Left colon (tissue), 2 donors: ENCODE measurements at regions not wholly inside any gene's neighbourhood (a gene's known extent, or its start where the extent isn't known, plus 50 kb on each side); places are given as distances from the start of the nearest gene placed in this dataset.
"Not testable (repeated sequence)": the region's sequence is repeated elsewhere in the genome, so short reads cannot be mapped to it uniquely, and the experiment has no call there.

ENCODE experiments used
- ATAC-seq: fragments of 200-7000 bp; cut with Tn5 transposase; one replicate; pipeline ENCODE4 v1.9.1; 2020; ENCODE audit warnings: mild to moderate bottlenecking, moderate library complexity
- DNase-seq, 2 donors: peaks; one replicate each; pipeline ENCODE4 v3.0.0-alpha.2; 2020
- intact Hi-C, 2 donors: fragments of 100-400 bp; cut with DNase I in 1 of 2; cut with micrococcal nuclease in 1 of 2; formaldehyde crosslinking; loops; one replicate each; pipeline versions ENCODE4 v1.11.2 to v1.14.0; 2022; cut with DNase I, micrococcal nuclease
- donor health status: DM: no; HTN: no; CAD: no.
- donor health status: DM: yes; HTN: yes; CAD: no.

DNA sequence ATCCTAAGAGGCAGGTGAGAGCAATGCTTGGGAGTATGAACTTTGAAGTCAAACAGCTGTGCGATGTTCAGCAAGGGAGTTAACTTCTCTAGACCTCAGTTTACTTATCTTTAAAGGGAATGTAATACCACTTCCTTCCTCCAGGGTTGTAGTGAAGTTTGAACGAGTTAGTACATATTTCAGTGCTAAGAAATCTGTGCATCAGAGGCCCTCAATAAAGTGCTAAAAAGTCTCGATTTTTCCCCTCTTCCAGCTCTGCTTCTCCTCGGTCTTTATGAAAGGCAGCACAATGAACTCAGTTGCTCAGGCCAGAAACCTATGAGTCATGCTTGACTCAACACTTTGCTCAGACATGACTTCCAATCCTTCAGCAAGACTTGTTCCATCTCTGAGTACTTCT, 418.9 kb downstream of the MDFIC start:
- DNase-seq (no peak), ATAC-seq (no peak)
- intact Hi-C loops, result no loop called here

DNA sequence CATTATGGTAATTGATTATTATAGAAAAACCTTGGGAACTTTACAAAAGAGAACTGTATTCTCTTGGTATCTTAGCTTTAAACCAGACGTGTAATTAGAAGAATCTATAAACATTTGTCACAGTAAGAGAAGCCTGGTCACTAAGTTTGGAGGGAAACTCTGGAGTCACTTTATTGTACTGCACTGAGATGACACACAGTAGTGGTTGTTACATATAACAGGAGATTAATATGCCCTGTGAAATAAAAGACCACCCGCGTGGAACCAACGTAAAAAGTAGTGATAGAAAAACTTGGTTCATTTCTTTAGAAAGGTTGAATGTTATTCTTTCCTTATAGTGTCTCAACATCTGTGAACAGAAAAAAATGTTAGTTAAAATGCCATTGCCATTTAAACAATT, 416.1 kb downstream of the MDFIC start:
- no peak for ATAC-seq

DNA sequence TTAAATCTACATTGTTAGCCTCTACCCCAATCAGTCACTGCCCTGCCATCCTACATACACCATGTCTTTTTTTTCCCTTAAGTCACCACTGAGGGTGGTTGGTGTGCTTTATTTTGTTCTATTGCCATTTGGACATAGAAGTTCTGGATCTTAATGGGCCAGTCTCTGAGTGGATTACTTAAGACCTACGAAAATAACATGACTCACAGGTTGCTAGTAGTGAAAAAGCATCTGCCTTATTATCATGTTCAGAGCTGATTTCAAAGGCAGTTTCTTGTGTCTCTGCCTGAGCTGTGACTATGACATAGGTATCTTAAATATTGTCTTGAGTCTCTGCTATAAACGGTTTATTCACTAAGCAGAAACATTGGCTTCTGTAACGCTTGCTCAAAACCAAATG, 410.8 kb downstream of the MDFIC start:
- intact Hi-C loops, result no loop called here
- ATAC-seq (no peak), DNase-seq (no peak)

More for the DNA sequence above, 416.1 kb downstream of the MDFIC start:
- intact Hi-C loops, result no loop called here
- DNase-seq, result no peak

DNA sequence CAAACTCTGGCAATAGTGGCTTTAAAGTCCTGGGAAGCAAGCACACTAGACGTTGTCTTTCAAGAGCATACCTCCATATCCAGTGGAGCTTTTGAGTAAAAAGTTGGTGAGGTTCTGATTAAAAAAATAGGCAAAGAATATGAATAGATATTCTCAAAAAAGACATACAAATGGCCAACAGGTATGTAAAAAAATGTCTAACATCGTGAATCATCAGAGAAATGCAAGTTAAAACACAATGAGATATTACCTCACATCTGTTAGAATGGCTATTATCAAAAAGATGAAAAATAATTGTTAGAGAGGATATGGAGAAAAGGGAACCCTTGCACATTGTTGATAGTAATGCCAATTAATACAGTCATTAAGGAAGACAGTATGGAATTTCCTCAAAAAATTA, 407.1 kb downstream of the MDFIC start:
- no peak for ATAC-seq
- DNase-seq, result no peak
- intact Hi-C loops, result no loop called here

DNA sequence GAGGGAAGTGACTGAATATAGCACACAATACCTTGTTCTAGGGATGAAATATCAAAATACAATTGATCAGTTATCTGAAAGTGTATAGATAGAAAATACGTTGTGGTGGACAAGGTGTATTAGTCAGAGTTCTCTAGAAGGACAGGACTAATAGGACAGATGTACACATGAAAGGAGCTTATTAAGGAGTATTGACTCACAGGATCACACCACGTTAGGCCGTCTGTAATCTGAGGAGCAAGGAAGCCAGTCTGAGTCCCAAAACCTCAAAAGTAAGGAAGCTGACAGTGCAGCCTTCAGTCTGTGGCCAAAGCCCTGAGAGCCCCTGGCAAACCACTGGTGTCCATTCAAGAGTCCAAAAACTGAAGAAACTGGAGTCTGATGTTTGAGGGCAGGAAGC, 406.1 kb downstream of the MDFIC start:
- intact Hi-C loops, result no loop called here
- DNase-seq, result no peak
- no peak for ATAC-seq

DNA sequence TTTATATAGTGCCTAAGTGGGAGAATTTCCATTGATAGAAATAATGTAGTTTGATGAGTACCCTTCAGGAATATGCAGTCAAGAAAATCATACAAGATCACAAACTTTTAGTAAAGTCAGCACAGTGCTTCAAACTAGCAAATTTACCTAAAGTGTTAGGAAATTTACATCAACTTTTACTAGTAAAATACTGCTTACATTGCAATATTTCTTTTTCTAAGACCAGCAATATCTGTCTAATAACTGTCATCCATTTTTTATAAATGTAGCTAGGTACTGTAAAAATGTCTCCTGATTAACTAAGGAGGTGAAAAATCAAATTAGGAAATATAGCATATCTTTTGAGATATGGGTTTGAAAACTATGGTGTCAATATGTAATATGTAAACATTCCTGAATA, 405.4 kb downstream of the MDFIC start:
- ATAC-seq (no peak), DNase-seq (no peak)
- intact Hi-C loops, result no loop called here

DNA sequence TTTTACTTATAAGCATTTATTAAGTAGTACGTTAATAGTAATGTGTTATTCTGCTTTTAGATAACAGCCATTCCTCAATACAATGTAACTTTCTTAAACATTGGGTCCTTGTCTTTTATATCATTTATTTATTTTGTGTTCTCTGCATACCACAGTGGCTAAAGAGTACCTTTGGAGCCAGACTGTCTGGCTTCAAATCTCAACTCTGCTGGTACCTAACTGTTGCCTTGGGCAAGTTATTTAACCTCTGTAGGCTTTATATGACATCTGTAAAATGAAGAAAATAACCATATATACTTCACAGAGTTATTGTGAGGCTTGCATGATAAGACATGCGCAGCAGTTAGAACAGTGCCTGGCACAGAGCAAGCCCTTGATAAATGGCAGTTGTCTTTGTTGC, 397.6 kb downstream of the MDFIC start:
- intact Hi-C loops, result no loop called here
- ATAC-seq (no peak), DNase-seq (no peak)

DNA sequence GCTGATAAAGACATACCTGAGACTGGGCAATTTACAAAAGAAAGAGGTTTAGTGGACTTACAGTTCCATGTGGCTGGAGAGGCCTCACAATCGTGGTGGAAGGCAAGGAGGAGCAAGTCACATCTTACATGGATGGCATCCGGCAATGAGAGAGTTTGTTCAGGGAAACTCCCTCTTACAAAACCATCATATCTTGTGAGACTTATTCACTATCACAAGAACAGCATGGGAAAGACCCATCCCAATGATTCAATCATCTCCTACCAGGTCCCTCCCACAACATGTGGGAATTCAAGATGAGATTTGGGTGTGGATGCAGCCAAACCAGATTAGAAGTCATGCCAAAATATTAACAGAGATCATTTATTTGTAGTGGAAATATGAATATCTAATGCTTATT, 388.4 kb downstream of the MDFIC start:
- intact Hi-C loops, ATAC-seq, DNase-seq: not testable (repeated sequence)

DNA sequence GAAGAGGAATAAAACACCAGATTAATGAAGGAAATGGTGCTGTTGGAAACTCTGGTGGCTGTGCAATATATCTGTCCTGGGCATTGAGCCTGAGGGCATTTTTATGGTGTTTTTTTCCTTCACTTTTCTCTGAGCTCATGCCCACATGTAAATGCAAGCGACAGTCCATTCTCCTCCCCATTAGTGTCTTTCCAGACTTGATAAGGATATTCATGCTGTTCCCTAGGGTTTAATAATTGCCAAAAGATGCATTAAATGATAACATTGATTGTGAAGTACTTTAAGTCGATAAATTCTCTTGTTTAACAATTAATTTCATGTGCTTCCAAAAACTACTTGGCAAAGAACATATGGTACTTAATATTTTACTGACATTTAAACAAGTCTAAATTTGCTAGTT, 384.7 kb downstream of the MDFIC start:
- intact Hi-C loops, result no loop called here
- ATAC-seq (no peak), DNase-seq (no peak)

DNA sequence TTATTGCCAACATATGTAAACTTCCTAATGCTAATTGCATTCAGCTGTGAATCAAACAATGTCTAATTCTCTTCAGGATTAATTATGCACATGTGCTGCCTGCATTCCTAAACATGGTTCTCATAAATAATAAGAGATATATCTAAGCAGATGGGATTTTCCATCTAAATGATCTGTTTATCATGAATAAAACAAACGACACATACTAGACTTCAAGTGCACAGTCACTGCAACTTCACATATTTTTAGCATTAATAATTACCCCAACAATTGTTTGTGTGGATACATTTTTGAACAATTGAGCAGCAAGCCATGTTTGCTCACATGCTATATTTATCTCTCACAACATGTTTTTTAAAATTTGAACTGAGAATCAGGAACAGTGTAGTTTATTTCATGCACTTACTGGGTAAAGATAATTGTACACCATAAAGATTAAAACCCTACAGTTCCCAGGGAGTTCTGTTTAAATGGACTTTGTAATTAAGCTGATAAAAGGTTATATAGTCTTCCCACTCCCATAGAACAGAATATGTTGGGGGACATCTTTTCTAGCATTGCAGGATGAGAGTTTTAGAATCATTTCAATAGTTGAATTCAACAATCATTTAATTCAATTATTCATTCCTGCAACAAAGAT, 378.5 kb downstream of the MDFIC start:
- DNase-seq (no peak), ATAC-seq (peak; percentile 96)
- intact Hi-C loops, result no loop called here

DNA sequence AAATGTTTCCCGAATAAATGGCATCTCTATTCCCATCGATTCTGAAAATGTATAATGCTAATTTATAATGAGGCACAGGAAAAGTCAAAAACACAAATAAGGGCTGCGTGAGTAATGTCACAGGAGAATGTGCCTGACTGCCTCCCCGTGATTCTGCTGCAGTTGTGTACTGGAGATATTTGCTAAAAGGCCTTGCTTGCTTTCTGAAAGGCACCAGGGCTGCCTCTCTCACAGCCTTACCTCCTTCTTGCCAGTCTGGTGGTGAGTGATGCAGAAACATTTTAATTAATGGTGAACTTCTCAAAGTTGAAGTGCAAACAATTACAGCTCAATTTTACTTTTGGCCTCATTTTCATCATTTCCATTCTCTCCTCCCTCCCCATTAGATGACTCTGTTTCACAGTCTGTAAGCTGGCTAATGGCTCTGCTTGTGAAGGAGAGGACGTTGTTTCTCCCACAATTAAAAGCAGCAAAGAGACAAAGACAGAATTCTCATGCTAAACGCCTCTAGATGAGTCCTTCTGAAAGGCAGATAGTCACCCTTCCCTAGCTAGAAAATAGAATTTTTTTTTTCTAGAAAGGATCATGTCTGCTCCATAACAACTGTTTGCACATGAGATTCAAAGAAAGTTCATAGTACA, 377.6 kb downstream of the MDFIC start:
- no peak for DNase-seq
- ATAC-seq, result peak; percentile 43
- intact Hi-C loops, result no loop called here

DNA sequence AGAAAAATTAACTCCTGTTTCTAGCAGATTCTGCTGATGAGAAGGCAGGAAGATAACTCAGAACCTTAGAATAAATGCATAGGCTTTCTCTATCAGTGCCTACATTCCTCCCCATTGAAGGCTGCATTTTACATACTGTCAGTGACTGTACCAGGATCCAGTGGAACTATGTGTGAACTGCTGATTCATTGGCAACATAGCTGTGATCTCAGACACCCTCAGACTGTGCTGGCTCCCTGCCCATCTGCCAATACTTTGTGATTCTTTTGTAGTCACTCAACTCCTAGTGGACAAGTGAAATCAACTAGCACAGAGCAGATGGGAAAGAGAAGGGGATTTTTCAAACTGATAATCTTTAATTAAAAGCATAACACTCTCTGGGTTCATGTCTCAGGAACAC, 375.8 kb downstream of the MDFIC start:
- peak in 1 of 2 donors; percentile 10 for DNase-seq
- ATAC-seq, result peak; percentile 34
- intact Hi-C loops, result no loop called here

DNA sequence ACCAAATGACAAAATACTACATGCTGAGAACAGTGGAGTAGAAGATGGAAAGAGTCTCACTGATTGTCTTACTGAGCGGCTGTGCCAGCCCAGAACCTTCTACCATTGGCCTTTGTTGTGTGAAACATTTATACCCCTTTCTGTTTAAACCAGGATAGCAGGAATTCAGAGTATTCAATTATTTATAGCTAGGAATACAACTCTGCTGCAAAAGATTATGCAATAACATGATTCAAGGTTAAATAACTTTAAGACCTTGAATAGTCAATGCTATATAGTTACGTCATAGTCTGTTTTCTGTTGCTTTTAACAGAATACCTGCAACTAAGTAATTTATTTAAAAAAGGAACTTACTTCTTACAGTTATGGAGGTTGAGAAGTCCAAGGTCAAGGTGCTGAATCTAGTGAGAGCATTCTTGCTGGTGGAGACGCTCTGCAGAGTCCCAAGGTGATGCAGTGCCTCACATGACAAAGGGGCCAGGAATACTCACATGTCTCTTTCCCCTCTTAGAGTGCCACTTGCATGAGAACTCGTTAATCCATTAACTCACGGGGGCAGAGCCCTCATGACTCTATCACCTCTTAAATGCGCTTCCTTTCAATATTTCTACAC, 371.8 kb downstream of the MDFIC start:
- intact Hi-C loops, result no loop called here
- DNase-seq (no peak), ATAC-seq (no peak)

DNA sequence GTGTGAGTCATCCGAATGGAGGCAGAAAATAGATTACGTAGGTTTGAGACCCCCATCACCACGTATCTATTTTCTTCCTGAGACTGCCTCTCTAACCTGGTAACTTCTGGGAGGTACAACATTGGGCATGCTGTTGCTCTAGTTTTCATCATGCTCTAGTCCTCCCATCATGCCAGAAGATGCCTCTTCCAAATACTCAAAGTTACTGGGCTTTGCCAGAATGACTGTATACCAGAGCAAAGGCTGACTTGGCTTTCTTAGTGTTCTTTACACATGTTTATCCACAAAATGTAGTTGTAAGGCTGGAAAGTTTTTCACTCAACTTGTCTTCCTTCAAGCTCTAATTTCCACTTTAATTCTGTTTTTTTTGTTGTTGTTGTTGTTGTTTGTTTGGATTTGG, 370.5 kb downstream of the MDFIC start:
- intact Hi-C loops, result no loop called here
- no peak for ATAC-seq
- no peak for DNase-seq

DNA sequence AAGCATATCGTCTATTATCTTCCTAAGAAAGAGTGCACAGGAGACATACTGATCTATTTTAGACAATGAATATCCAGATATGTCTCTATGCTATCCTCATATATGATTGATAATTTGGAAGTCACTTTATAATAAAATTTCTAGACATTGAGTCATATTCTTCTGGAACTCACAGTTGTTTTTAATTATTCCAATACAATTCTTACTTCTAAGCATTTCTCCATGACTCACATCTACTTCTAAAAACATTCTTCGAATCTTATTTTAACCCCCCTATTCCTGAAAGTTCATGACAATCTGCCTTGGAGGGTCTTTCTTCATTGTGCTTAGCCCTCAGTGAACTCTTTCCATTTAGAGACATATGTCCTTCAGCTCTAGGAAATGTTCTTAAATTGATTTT, 368.1 kb downstream of the MDFIC start:
- intact Hi-C loops, result no loop called here
- ATAC-seq (no peak), DNase-seq (no peak)

DNA sequence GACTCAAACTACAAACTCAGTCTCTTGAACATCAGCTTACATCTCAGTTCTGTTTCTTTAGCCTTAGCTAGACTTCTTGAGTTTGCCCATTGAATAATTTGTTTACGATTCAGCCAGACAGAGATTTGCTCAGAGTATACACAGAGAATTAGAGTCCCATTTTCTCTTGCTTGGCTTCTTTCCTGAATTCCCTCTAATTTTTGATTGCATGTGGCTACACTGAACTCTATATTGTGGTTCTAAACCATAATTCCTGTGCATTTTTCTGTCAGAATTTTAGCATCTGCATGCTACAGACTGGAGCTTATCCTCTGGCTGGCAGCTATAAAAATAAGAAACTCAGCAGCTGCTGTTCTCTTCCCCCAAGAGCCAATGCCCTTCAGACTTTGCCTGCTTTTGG, 354.9 kb downstream of the MDFIC start:
- intact Hi-C loops, result no loop called here
- ATAC-seq (no peak), DNase-seq (no peak)

DNA sequence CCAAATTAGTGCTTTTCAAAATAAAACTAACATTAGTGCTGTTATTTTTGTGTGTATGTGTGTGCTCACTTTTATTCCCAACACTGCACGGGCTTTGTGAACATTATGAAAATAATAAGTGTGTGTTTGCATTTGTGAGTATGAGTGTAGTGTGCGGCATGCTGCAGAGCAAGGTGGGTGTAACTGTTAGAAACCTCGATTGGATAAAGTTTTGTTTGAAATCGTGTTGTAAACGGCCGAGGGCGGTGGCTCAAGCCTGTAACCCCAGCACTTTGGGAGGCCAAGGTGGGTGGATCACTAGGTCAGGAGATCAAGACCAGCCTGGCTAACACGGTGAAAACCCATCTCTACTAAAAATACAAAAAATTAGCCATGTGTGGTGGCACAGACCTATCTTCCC, 352.0 kb downstream of the MDFIC start:
- intact Hi-C loops, ATAC-seq, DNase-seq: not testable (repeated sequence)

DNA sequence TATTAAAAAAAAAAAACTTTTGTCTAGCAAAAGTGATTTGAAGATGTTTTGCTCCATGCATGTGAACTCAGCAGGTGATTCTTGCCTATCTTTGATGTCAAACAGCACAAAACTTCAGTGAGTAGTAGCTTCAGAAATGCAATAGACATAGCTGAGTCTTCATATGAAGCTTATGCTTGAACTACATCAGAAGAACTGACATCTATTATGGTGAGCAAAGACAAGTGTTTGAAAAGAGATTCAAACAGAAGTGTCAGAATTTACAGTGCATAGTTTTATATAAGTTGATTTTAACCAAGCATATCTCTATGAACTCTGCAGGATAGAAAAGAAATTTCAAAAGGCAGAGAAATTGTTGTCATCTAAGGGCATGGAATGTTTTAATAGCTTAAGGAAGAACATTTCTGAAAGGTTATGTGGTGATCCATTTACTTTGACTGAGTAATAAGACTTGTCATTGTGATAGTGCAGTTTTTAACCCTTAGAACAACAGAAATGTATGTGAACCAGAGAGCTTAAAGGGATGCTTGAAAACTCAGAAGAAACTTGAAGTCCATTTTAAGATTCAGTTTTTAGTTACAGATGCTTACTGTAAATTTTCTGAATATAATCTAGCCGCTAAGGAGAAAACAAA, 351.4 kb downstream of the MDFIC start:
- ATAC-seq (no peak), DNase-seq (no peak)
- intact Hi-C loops, result no loop called here

DNA sequence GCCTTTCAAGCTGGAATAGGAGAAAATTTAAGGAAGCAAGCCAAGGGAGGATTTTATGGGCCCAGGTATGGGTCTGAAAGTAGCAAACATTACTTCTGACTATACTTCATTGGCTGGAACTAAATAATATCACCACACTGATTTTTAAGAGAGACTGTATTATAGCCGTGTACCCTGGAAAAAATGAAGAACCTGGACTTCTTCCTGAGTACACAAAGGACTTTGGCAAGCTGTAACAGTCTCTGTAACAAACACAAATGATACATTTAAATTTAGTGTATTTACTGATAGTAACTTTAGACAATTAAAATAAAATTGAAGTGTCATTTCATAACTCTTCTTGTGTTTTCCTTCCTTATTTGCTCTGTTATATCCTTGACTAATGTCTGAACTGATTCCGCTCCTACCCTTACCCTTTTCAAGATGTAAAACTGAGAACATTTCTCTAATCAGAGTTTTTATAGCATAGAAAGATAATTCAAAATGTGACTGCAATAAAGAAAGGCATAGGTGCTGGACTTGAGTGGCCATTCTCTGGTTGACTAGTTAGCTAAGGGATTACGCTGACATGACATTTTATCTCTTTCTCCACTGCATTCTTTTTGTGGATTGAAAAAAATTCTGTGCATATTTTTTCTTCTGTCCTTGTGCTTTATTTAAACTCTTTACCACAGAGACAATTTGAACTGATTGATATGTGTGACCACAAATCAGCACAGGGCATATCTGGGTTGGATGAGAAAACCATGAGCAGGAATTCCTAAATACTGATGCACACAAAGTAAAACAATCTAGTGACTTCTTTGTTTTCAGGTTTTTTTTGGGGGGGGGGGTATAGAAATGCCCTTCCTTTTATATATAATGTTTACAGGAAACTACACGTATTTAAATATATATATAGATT, 349.7 kb downstream of the MDFIC start:
- intact Hi-C loops, result no loop called here
- no peak for DNase-seq
- peak; percentile 65 for ATAC-seq
